ENCODE measurements at regions not wholly inside any gene's neighbourhood (a gene's known extent, or its start where the extent isn't known, plus 50 kb on each side); places are given as distances from the start of the nearest gene placed in this dataset.
"Not testable (repeated sequence)": the region's sequence is repeated elsewhere in the genome, so short reads cannot be mapped to it uniquely, and the experiment has no call there.

DNA sequence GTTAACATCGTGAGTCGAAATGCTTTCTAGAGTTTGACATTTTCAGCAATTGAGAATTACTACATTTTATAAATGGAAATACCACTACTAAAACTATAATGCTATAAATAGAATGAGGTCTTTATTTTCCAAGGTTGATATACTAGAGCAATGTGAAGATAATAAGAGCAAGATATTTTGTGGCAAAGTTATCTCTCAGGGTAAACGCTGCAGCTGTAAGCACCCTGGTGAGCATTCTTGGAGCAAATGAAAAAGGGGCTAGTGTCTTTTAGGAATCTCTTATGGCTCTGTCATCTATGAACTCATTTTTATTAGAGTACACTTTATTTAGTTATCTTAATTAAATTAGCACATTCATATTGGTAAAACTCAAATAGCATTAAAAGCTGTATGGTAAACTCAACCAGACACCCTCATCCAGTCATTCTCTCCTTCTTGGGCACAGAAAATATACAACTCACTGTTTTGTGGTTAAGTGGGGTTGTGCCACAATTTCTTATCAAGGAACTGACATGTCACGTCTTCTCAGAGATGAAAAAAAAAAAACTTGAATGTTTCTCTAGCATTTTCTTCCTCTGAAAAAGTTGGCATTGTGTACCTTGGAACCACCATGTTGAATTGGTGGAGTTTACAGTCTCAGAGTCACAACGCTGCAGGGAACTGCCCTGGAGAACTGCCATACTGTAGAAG is 289.5 kb upstream of the PFKP start:
- DNase-seq, result no peak

DNA sequence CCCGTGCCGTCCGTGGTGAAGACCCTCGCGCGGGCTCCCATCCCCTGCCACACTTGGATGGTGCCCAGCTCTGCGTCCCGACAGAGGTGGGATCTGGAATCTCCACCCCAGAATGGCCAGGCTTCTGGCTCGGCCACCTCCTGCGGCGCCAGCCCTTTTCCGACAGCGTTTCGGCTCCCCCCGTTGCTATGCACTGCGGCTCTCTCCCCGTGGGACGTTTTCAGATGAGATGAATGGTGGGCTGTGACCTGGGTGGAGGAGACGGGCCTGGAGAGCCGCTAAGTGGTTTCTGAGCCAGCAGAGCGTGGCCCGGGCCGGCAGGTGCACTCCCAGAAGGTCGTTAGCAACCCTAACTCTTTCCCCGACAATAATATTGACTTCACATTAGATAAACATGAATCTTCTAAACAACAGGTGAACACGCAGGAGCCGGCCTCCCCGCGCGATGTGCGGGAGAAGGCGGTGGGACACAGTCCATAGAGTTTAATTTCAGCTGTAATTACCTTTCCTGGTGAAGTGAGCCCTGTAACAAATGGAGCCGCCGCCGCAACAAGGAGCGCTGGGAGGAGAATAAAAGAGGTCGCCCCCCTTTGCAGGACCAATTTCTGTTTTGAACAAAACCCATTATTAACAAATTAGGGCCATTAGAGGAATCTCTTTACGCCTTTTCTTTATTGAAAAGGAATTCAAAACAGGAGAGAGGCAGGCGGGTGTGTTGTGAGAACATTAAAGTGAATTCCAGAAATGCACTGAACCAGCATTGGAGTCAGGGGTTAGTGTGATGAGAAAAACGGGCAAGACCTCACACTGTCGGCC is 294.3 kb upstream of the PFKP start:
- no peak for DNase-seq

DNA sequence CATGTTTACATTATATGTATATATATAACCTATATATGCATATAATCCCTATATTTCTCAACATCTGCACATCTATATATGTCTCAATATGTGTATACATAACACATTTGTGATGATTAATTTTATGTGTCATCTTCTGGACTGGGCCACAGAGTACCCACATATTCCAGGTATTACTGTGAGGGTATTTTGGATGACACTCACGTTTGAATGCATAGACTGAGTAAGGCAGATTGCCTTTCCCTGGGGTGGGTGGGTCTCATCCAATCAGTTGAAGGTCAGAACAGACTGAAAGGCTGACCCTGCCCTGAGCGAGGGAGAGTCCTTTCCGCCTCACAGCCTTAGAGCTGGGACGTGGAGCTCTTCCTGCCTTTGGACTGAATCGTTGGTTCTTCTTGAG is 295.2 kb upstream of the PFKP start:
- no peak for DNase-seq

DNA sequence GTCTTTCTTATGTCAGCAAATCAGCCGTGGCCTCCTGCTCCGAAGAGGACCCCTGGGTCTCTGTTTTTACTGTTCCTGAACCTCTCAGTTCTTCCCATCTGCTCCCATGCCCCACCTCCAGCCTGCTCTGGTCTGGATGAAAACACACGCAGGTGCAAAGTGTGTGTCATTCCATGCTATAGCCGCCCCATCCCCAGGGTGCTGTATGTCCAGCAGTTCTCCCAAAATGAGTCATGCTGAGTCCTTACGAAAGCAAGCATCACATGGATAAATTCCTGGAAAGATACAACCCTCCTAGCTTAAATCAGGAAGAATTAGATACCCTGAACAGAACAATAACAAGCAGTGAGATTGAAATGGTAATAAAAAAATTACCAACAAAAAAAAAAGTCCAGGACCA is 300.1 kb upstream of the PFKP start:
- not testable (repeated sequence) for DNase-seq

DNA sequence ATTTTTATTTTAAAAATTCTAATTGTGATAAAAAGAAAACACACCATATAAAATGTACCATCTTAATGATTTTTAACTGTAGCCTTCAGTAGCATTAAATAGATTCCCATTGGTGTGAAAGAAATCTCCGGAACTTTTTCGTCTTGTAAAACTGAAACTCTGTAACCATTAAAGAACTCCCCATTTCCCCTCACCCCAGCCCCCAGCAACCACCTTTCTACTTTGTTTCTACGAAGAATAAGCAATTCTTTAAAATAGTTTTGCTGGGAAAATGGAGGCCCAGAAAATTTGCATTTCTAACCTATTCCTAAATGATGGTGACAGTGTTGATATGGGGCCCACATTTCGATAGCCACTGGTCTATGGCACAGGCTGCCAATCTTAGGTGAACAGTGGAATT is 305.4 kb upstream of the PFKP start:
- no peak for DNase-seq

DNA sequence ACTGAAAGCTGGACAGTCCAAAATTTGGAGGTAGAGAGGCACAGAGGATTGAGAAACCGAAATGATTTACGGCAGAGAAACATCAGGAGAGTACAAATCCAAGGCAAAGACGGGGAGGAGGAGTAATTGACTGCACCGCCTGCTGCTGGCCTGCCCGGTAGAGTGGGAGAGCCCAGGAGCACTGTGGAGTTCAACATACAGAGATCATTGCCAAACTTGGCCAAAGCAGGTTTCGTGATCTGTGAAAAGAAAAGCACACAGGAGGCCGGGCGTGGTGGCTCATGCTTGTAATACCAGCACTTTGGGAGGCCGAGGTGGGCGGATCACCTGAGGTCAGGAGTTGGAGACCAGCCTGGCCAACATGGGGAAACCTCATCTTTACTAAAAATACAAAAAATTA is 306.0 kb upstream of the PFKP start:
- DNase-seq, result no peak

DNA sequence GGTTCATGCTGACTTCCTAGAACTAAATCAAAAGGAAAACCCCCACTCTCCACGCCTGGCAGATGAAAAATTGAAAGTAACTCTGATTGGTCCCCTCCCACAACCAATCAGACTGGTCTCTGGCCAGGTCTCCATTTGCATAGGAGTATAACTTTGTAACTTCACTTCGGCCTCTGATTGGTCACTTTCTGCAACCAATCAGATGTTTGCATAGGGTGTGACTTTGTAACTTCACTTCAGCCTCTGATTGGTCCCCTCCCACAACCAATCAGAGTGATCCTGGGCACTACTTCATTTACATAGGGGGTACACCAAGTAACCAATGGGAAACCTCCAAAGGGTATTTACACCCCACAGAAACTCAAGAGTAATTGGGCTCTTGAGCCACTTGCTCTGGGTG is 306.6 kb upstream of the PFKP start:
- no peak for DNase-seq

DNA sequence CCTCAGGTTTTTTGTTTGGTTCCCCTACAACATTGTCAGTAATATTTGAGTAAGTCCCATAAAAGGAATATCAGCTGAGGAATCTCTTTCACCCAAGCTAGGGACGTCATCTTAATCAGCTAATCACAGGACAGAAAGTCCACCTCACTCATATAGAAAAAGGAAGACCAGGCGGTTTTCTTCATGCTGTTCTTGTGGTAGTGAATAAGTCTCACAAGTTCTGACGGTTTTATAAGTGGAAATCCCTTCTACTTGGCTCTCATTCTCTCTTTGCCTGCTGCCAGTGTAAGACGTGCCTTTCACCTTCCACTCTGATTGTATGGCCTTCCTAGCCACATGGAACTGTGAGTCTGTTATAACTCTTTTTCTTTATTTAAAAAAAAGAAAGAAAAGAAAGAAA is 308.1 kb upstream of the PFKP start:
- DNase-seq, result no peak

DNA sequence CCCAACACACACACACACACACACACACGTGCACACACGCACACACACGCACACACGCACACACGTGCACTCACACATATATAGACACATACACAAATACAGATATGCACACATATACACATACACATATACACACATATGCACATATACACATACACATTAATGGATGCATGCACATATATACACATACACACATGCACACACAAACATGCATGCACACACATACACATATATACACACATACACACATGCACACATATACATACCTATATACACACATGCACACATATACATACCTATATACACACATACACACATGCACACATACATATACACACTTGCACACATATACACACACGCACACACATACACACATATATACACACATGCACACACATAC is 312.4 kb upstream of the PFKP start:
- no peak for DNase-seq

DNA sequence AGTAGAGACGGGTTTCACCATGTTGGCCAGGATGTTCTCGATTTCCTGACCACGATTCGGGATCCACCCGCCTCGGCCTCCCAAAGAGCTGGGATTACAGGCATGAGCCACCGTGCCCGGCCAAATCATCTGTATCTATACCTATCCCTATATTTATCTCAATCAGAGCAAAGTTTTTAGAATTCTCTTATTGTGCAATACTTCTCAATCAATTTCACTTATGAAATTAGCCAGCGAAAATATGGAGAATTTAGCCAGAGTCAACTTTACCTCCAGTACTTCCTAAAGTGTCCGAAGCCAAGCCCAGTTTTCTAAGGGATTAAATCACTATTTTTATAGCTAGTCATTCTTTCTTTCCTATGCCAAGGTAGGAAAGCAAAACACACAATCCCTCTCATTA is 319.1 kb upstream of the PFKP start:
- no peak for DNase-seq

DNA sequence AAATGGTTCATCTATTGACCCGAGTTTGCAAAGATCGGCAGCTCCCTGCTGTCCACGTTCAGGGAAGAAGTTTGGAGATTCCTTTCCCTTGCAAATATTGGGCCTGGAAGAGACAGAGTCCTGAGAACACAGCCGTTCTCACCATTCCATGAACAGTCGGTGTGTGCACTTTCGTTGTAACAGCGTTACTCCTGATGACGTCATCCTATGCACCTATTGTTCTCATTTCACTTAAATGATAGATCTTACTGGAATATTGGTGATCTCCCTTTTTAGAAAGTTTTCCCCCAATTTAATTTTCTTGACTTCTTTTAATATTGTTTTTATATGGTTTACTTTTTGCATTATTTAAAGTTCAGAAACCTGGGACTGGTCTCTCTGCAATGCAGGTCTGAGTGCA is 320.7 kb upstream of the PFKP start:
- no peak for DNase-seq

DNA sequence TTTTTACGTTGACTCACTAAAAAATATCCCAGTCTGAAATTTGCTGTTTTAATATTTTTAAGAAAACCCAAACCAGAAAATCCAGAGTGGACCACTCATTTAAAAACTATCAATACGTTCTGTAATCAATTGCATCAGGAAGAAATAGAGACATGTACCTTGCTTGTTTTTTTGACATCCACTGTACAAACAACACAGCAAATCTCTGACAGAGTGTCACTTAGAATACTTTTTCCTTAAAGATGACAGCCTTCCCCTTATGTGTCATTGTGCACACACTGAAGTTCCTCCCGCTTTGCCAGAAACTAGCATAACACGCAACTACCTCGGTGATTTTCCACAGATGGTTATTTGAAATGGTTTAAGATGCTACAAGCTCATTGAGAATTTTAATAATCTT is 321.7 kb upstream of the PFKP start:
- no peak for DNase-seq

DNA sequence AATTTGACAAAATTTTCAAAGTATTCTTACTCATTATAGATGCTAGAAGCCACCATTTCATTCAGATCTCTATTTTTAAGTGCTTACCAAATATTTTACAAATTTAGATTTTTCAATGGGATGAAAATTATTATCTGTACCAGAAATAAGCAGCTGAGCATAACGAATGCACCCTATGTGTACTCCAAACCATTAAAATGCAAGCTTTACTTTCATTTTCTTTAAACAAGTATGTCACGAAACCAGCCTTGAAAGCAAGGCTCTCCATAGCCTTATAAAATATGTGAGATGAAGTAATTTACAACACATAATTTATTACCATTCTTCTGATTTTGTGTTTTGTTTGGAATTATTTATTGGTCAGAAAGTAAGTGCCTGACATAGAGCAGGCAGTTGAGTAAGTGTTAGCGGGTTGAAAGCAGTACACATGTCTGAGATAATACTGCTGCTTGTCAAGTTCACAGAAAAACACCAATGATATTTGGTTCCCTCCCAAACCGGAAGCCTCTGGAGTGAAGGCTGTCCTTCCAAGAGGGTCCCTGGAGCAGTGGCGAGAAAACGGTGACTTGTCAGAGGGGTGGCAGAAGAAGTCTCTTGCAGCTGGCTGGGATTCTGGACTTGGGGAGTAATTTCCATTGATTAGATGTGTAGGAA is 322.7 kb upstream of the PFKP start:
- DNase-seq, result no peak

DNA sequence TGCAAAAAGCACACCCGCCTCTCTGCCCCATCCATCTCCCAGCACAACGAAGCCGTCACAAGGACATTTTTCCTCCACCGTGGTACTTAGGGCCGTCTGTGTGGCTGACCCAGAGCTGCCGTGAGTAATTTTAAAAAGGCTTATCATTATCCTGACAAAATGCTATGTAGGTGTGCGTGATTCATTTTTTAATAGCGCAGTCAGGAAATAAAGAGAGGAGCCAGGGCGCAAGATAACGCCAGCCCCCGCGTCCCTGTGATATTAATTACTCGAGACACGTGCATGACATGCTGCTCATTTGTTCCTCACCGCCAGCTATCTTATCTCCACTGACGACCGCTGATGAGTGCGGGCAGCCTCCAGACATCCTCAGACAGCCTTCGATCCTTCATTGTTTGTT is 332.7 kb upstream of the PFKP start:
- no peak for DNase-seq

DNA sequence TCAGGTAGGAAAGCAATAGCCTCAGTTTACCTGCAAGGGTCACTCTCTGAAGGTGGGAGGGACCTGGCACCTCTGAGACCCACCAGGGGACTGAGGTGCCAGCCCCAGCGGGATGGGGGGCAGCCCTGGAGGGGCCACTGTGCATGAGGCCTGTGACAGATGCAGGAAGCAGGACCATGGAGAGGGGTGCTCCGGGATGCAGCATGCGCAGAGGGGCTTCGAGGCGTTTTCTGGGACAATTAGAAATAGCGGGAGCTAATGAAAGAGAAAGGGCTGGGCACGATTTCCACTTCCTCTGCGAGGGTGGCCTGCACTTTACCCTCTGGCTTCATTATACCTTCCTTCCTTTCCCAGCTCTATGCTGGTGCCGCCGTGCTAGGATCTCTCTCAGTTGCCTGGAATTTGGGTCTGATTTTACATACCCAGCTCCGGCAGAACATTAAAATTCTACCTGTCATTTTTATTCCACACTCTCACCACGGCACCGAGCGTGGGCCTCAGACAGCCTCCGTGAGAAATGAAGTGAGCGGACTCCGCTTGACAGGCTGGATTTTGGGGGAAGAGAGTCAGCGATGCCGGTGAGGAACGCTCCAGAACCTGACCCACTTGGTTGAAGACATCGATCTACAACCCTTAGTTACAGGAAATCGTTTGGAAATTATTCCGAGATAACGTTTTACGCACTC is 333.9 kb upstream of the PFKP start:
- DNase-seq, result no peak

DNA sequence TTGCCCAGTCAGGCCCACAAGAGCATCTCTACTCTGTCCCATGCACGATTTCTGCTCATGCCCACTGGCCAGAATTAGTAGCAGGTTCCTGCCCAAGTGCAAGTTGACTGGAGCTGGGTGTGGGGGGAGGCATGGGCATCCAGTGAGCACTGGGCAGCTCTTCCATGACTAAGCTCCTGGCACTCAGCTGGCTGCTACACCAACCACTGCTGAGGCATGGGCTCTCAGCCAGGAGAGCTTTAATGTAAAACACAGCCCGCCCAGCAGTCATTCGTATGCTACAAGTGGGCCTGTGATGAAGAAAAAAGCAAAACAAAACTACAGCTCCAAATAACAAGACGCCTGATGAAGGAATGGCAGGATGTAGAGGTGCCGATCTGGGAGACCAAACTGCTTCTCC is 335.4 kb upstream of the PFKP start:
- DNase-seq, result no peak

DNA sequence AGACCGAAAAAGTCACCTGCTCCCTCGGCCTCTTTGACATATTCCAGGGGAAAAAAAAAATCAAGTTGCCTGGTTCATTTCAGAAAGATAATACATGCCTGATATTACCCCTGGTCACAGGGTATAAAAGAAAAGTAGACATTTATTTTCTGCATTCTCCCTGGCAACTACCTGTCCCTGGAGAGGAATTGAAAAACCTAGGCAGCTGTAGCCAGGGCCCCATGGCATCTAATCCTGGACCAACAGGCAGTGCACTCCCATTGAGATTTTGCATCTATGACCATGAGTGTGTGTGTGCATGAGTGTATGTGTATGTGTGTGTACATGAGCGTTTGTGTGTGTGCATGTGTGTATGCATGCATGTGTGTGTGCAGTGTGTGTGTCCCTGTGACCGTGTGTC is 338.2 kb upstream of the PFKP start:
- no peak for DNase-seq

DNA sequence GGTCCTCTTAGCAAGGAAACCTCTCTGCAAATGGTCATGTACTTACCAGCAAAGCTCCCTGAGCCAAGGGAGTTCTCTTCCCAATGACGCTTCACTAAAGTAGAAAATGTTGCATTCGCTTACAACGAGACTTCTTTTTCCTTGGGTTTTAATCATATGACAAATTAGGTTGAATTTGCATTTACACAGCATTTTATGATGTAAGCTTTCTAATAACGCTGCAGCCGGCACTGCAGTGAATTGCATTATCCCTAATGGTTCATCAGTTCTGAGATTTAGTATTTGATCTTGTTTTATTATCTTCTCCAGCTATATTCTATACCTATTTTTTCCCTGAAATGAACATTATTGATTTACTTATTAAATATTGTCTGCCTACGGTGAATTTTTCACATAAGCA is 339.3 kb upstream of the PFKP start:
- DNase-seq, result no peak

DNA sequence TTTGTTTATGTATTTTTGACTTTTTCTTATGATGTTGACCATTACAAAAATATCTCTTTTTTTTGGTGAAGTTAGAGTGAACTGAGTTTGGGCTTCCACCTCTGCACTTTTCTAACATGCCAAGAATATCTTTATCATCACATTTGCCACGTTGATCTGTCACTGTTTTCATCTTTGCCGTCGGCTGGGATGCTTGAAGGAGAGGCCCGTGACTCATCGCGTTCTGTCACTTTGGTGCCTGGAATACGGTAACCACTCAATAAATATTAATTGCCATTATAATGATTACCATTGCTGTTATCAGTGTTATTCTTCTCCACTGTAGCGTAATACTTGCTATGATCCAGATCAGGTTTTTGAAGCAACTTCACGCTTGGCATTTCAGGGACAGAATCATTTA is 350.8 kb upstream of the PFKP start:
- DNase-seq, result no peak

DNA sequence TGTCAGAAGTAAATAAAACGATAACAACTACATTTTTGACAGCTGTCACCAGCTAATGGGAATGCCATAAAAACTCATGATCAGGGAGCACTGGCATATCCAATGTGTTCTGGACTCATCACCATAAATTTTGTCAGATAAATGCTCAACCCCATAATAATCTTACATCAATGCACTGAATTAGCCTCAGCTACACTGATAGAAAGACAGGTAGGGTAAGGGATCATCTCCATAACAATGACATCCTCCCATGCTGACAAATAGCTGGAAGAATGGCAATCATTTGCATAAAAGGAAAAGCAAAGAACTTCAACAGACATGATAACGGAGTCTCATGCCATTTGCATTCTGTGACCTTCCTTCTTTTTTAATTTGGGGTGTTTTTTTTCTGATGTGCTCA is 352.8 kb upstream of the PFKP start:
- DNase-seq, result no peak

DNA sequence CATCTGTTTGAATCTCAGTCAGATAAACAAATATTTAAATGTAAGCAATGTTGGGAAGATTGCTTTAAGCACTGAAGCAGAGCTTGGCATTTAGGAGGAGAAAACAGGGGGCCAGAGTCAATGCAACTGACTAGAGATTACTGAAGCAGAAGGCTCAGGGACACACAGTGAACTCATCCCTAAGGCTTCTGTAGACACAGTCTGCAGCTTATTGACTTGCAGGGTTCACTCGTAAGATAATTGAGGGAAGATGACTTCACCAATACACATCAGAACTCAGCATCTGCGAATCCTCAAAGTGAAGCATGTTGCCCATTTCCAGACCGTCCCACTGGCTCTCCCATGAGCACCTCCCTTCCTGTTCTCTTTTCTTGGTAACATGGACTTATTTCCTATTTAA is 363.4 kb upstream of the PFKP start:
- DNase-seq, result no peak

DNA sequence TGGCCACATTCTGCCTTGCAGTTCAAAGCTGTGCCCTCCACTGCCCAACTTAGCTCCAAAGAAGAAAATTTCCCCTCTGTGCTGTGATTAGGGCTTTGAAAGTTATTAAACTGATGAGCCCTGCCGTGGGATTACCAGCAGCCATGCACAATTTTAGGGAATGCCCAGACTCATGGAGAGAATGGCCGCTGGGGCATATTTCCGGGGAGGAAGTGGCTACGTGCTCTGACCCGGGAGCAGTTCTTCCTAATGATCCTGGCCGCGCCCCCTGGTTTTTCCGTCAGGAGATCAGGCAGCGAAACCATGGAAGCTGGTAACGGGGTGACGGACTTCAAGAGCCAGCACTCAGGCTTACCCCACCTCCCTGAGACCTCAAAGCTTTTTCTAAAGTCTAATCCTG is 365.5 kb upstream of the PFKP start:
- DNase-seq, result no peak

DNA sequence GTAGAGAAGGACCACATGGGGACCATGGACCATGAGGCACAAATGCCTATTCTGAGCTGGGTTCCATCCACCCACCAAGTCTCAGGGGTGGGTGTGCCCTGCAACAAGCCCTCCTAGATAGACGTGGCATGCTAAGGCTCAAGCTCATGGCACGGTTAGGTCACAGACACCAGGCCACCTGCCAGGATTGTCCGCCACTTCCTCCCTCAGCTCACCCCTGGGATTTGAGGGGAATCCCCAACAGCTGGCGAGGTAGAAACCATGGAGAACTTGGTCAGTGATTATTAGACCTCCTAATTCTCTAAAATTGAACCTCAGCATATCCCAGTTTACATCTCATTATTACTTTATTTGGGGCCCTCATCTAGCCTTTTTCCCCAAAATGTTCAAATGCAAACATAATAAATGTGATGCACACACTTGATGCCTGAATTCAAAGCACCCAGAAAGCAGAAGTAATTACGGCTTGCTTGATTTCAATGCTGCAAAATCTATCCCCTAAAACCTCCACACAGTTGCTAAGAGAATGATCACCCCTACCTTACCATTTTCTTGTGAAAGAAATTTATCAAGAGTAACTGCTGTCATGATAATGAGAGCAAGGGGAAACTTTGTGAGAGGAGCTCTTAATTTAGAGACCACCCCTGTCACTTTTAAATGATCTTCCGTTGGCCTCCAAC is 366.6 kb upstream of the PFKP start:
- DNase-seq, result no peak

Measured in stimulated activated CD4-positive, alpha-beta T cell treated with anti-CD3 and anti-CD28 coated beads, Interleukin-15, amount 100 ng/mL, for 24 hours (primary cell).